GM21381 (cell line): ENCODE measurements at regions not wholly inside any gene's neighbourhood (a gene's known extent, or its start where the extent isn't known, plus 50 kb on each side); places are given as distances from the start of the nearest gene placed in this dataset.
"Not testable (repeated sequence)": the region's sequence is repeated elsewhere in the genome, so short reads cannot be mapped to it uniquely, and the experiment has no call there.

Experiments
- ATAC-seq: cut with Tn5 transposase; IDR thresholded peaks from one replicate; pipeline ENCODE4 v1.9.1; 2021; ENCODE audit warnings: mild to moderate bottlenecking, moderate library complexity; ENCODE audit not compliant: unreplicated experiment

DNA sequence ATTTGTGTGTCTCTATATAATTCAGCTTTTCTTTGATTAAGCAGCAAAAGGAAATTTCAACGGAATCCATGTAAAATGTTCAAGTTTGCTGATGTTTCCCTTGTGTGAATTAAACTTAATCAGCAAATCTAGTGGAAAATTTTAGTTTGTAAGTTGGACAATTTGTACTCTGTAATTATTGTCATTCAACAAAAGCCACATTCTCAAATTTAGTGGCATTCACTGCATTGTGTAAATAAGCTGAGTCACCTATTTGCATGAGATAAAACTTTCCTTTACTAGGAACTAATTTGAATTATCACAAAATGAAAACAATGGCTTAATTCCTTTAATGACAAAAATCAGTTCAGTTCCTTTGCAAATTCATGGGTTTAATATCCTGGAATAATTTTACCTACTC is 784.2 kb upstream of the CCDC179 start:
- no peak for ATAC-seq

GRCh38 chr11:23652336-23652735 is 792.1 kb upstream of the CCDC179 start:
- not testable (repeated sequence) for ATAC-seq

DNA sequence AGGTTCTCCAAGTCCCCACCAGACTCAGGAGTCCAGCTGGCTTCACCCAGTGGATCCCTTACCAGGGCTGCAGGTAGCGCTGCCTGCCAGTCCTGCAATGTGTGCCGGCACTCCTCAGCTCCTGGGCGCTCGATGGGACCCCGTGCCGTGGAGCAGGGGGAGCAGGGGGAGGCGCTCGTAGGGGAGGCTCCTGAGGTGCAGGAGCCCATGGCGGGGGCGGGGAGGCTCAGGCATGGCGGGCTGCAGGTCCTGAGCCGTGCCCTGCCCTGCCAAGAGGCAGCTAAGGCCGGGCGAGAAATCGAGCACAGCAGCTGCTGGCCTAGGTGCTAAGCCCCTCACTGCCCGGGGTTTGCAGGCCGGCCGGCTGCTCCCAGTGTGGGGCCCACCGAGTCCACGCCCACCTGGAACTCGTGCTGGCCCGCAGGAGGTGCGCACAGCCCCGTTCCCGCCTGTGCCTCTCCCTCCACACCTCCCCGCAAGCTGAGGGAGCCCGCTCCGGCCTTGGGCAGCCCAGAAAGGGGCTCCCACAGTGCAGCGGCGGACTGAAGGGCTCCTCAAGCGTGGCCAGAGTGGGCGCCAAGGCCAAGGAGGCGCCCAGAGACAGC is 792.9 kb upstream of the CCDC179 start:
- no peak for ATAC-seq

GRCh38 chr11:23668324-23668723 is 808.0 kb upstream of the CCDC179 start:
- ATAC-seq, result no peak

GRCh38 chr11:23673366-23673765 is 813.1 kb upstream of the CCDC179 start:
- no peak for ATAC-seq

DNA sequence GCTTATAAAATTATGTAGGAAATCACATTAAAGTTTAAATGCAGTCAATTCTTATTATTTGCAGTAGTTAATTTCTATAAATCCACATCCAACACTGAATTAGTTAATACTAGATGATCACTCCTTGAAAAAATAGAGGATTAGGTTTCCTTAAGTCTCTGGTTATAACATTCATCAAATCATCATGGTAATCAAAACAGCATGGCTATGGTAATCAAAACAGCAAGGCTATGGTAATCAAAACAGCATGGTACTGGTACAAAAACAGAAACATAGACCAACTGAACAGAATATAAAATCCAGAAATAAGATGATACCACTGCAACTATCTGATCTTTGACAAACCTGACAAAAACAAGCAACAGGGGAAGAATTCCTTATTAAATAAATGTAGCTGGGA is 814.6 kb upstream of the CCDC179 start:
- no peak for ATAC-seq

DNA sequence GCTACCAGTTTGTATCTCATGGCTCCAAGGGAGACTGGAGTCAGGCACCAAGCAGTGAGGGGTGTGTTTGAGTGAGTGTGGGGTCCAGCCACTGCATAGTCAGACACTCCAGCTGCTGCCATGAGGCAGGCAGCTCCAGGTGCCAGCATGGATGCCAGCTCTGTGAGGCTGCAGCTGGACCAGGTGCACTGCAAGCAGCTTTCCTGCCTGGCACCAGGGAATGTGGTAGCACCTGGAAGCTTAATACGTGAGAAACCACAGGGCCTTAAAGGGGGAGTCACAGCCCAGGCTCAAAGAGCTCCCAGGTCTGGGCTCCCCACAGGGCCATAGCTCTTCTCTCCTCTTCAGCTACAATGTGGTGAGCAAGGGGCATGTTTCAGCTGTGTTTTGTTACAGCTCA is 817.8 kb upstream of the LUZP2 start:
- ATAC-seq, result no peak

GRCh38 chr11:23679981-23680380 is 816.9 kb upstream of the LUZP2 start:
- ATAC-seq, result no peak

GRCh38 chr11:23680488-23681230 is 816.2 kb upstream of the LUZP2 start:
- no peak for ATAC-seq

- no peak for ATAC-seq
Measured at GRCh38 chr11:23684701-23685100, 812.2 kb upstream of the LUZP2 start.

GRCh38 chr11:23687991-23688390 is 808.9 kb upstream of the LUZP2 start:
- no peak for ATAC-seq

- no peak for ATAC-seq
Measured at GRCh38 chr11:23688411-23688810, 808.4 kb upstream of the LUZP2 start.

DNA sequence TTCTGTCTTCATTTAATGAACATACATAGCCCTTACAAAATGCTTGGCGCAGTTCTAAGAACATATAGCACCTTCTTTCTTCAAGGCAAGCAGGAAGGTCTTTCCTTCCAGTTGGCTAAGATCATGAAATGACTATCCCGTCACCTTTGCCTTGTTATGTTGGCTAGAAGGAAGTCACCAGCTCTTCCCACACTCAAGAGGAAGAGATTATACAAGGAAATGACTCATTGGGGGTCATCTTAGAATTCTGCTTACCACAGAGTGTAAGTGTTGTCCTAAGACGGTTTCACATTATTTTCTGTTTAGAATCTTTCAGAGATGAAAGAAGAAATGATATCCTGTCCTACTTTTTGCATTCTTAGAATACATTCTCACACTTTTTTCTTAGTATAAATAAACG is 808.0 kb upstream of the LUZP2 start:
- no peak for ATAC-seq

GRCh38 chr11:23696688-23697415 is 800.0 kb upstream of the LUZP2 start:
- no peak for ATAC-seq

GRCh38 chr11:23704183-23704582 is 792.7 kb upstream of the LUZP2 start:
- ATAC-seq, result no peak

DNA sequence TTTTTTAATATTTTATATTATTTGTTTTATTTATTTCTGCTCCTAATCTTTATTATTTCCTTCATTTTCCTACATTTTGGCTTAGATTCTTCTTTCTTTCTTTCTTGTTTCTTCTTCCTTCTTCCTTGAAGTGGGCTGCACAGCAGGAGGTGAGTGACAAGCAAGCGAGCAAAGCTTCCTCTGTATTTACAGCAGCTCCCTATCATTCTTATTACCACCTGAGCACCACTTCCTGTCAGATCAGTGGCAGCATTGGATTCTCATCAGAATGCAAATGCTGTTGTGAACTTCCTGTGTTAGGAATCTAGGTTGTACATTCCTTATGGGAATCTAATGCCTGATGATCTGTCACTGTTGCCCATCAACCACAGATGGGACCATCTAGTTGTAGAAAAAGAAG is 784.9 kb upstream of the LUZP2 start:
- ATAC-seq, result no peak

DNA sequence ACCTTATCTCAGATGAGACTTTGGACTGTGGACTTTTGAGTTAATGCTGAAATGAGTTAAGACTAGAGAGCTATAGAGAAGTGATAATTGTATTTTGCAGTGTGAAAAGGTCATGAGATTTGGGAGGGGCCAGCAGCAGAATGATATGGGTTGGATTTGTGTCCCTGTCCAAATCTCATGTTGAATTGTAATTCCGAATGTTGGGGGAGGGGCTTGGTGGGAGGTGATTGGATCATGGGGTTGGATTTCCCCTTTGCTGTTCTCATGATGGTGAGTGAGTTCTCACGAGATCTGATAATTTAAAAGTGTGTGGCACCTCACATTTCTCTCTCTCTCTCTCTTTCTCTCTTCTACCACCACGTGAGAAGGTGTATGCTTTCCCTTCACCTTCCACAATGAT is 777.8 kb upstream of the LUZP2 start:
- ATAC-seq, result no peak

GRCh38 chr11:23723861-23724260 is 773.0 kb upstream of the LUZP2 start:
- ATAC-seq, result no peak

DNA sequence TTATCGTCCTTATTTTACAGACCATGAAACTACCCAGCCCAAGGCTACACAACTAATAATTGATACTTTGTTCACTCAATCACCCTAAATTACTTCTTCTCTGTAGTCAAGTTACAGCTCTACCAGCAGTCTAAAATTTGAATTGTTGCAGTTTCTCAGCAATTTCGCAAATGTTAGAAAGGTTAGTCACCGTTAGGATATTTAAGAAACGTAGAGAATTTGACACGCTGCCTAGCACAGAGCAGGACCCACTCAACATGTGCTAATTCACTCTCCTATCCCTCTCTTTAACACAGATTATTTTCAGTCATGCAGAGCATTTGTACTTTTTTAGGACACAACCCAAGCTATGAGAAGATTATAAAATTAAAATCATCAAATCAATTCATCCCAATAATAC is 771.1 kb upstream of the LUZP2 start:
- no peak for ATAC-seq

DNA sequence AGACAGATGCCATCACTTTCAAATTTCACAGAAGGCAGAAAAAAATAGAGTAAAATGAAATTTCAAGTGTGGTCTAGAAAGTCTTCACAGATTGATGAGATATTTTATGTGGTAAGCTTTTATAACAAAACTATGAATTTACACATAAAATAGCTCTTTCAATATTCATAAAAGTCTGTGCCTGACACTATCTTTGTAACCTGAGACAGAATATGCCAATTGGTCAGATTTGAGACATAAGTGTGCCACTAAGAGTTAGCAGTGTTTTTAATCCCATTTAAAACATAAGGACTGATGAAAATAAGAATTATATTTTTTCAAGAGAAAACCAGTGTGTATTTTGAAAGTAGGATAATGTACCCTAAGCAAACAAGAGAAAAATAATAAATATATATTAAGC is 769.5 kb upstream of the LUZP2 start:
- no peak for ATAC-seq

DNA sequence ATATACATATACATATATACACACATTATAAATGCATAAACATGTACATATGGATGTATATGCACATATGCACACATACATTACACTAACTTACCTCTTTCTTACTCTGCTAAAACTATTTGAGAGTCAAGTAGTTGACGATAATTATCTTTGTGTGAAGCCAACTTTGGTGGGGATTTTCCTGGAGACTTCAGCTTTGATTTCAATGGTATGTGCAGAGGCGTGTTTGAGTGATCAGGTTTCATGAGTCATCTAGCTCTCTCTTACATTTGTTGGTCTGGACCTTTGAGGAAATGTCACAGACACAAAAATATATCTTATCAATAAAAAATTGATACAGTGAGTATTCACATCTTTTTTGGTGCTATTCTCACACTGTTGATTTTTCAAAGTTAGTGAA is 769.1 kb upstream of the LUZP2 start:
- no peak for ATAC-seq

DNA sequence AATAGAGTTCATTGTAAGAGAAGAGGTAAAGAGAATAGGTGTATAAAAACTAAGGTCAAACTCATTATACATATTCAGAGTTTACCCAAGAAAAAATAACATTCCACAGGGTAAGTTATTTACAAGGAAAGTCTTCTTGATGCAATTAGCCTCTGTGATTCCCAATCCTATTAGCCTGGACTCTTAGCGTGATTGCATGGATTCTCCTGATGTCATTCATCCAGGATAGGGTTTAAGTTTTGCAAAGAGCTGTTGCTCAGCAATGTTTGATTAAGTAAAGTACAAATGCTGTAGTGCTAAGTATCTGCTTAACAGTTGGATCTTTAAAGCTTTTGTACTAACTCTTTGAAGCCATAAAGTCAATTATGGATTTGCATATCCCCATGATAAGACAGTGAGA is 767.8 kb upstream of the LUZP2 start:
- no peak for ATAC-seq
